HepG2 (cell line): ENCODE measurements at regions not wholly inside any gene's neighbourhood (a gene's known extent, or its start where the extent isn't known, plus 50 kb on each side); places are given as distances from the start of the nearest gene placed in this dataset.
"Not testable (repeated sequence)": the region's sequence is repeated elsewhere in the genome, so short reads cannot be mapped to it uniquely, and the experiment has no call there.

Source experiments
- ATAC-seq: fragments of 200-7000 bp; cut with Tn5 transposase; 3 replicates; pipeline ENCODE4 v1.9.1; 2020; ENCODE audit warnings: mild to moderate bottlenecking, moderate library complexity
- BruUV-seq: library from RNA; stranded (reverse); fragments of 400-500 nt; replicated peaks from 2 replicates; lab custom pipeline; 2021; lab: Mats Ljungman, UMichigan
- CTCF ChIA-PET: fragments of 300-600 bp; formaldehyde crosslinking; extraction: SDS; loops from one replicate; lab custom pipeline; 2021; ENCODE audit warnings: low total read pairs, inconsistent platforms, low intra/inter-chr PET ratio; lab: Yijun Ruan, JAX
- POLR2A ChIA-PET: fragments of 350-600 bp; sonication (Branson Sonifier 250); formaldehyde crosslinking; loops from one replicate; lab custom pipeline; 2020; ENCODE audit warnings: antibody characterized with exemption, inconsistent platforms; lab: Yijun Ruan, JAX
- DNase-seq: peaks from one replicate; pipeline ENCODE4 v3.0.0-alpha.2; 2015; ENCODE audit warnings: low spot score
- FAIRE-seq: peaks from 3 replicates; lab custom pipeline; 2011; peaks lifted over from hg19 to GRCh38; lab: Jason Lieb, UNC
- H2AFZ ChIP-seq: one replicate; pipeline ENCODE4 v1.6.1; 2011; ENCODE audit warnings: low read length, inconsistent platforms
- H3K27ac ChIP-seq: fragments of 300-600 bp; 3 replicates; pipeline ENCODE4 v1.8.0; 2011; ENCODE audit warnings: mixed run types, mild to moderate bottlenecking, mixed read lengths, low read length, inconsistent platforms; ENCODE audit not compliant: insufficient read depth; ENCODE audit errors: extremely low read length
- H3K27me3 ChIP-seq, 2 experiments: fragments of 200-600 bp in 1 of 2; 2 replicates in 1 of 2; 3 replicates in 1 of 2; pipeline versions ENCODE4 v1.6.0 to v1.8.0; 2011; ENCODE audit warnings: low read length in 2 of 2, mild to moderate bottlenecking in 2 of 2, moderate library complexity in 2 of 2, inconsistent platforms in 1 of 2; ENCODE audit not compliant: insufficient read depth in 2 of 2, control insufficient read depth in 1 of 2
- H3K36me3 ChIP-seq, 2 experiments: fragments of 200-600 bp in 1 of 2; replicated peaks in 1 of 2; 2 replicates in 1 of 2; 3 replicates in 1 of 2; pipeline versions ENCODE4 v1.5.1 to v1.8.0; 2011; ENCODE audit warnings: low read length in 2 of 2, inconsistent platforms in 1 of 2; ENCODE audit not compliant: insufficient read depth in 2 of 2, control insufficient read depth in 1 of 2
- H3K4me1 ChIP-seq: 2 replicates; pipeline ENCODE4 v1.5.1; 2012; ENCODE audit warnings: low read length, inconsistent platforms; ENCODE audit not compliant: insufficient read depth
- H3K4me2 ChIP-seq: 2 replicates; pipeline ENCODE4 v1.6.0; 2011; ENCODE audit warnings: low read depth, low read length, inconsistent platforms
- H3K4me3 ChIP-seq, 3 experiments: fragments of 200-600 bp in 1 of 3; sonication (generic), shearing (Covaris generic) in 1 of 3; replicated peaks in 1 of 3; 2 replicates each; pipeline ENCODE4 v1.5.1; 2011 to 2016; ENCODE audit warnings: low read length in 3 of 3, inconsistent platforms in 2 of 3, low read depth in 2 of 3, mild to moderate bottlenecking in 2 of 3, control low read depth in 1 of 3, mixed read lengths in 1 of 3; ENCODE audit not compliant: insufficient read depth in 1 of 3
- H3K79me2 ChIP-seq: one replicate; pipeline ENCODE4 v1.6.1; 2011; ENCODE audit warnings: low read length, inconsistent platforms; ENCODE audit not compliant: insufficient read depth
- H3K9ac ChIP-seq: 2 replicates; pipeline ENCODE4 v1.6.0; 2011; ENCODE audit warnings: mild to moderate bottlenecking, low read depth, low read length, inconsistent platforms; ENCODE audit not compliant: insufficient read depth
- H3K9me3 ChIP-seq: 2 replicates; pipeline ENCODE4 v1.5.1; 2012; ENCODE audit warnings: mild to moderate bottlenecking, low read length
- H4K20me1 ChIP-seq: 2 replicates; pipeline ENCODE4 v1.6.0; 2011; ENCODE audit warnings: inconsistent platforms, mild to moderate bottlenecking, low read length, moderate library complexity; ENCODE audit not compliant: insufficient read depth
- HMG20A ChIP-seq: IDR thresholded peaks from 2 replicates; pipeline ENCODE4 v1.6.1; 2016; ENCODE audit warnings: borderline replicate concordance
- JUND ChIP-seq: sonication (generic); formaldehyde crosslinking; IDR thresholded peaks from 2 replicates; pipeline ENCODE4 v1.8.0; 2022; ENCODE audit warnings: mild to moderate bottlenecking, missing genetic modification reagents
- MAZ ChIP-seq, 2 experiments: sonication (generic) in 1 of 2; formaldehyde crosslinking in 1 of 2; IDR thresholded peaks; 2 replicates each; pipeline versions ENCODE4 v1.5.0 to v1.6.1; 2012 to 2020; ENCODE audit warnings: low read depth in 2 of 2, mild to moderate bottlenecking in 2 of 2, borderline replicate concordance in 1 of 2, improper control_type of control experiment in 1 of 2, low read length in 1 of 2, missing genetic modification reagents in 1 of 2, moderate library complexity in 1 of 2
- TAF15 ChIP-seq: fragments of 200-400 bp; formaldehyde crosslinking; IDR thresholded peaks from one replicate; pipeline ENCODE4 v1.6.1; 2018; ENCODE audit warnings: mild to moderate bottlenecking, low read depth, low read length; ENCODE audit not compliant: poor library complexity, severe bottlenecking
- ZNF460 ChIP-seq: sonication (generic); formaldehyde crosslinking; IDR thresholded peaks from 2 replicates; pipeline ENCODE4 v1.5.1; 2020; ENCODE audit warnings: missing genetic modification reagents, mild to moderate bottlenecking, borderline replicate concordance
- ZNF580 ChIP-seq: IDR thresholded peaks from 2 replicates; pipeline ENCODE4 v1.6.1; 2016; ENCODE audit warnings: low read depth, borderline replicate concordance
- WGBS: methylation state at CpG from one replicate; pipeline ENCODE4 v1.1.6; 2017; ENCODE audit warnings: low lambda C conversion rate; 5-methylcytosine and 5-hydroxymethylcytosine counted together
- in situ Hi-C: cut with HindIII; loops from 2 replicates; pipeline ENCODE4 v1.10.0; 2017; ENCODE audit warnings: low pct_unique_long_range_greater_than_20kb; ENCODE audit not compliant: extremely low pct_ligation_motif_present
- intact Hi-C: fragments of 100-400 bp; cut with micrococcal nuclease; formaldehyde crosslinking; loops from one replicate; pipeline ENCODE4 v1.10.0; 2022; ENCODE audit not compliant: unreplicated experiment
- TF ChIP-seq, protein P1 (sequence below): sonication (generic); formaldehyde crosslinking; IDR thresholded peaks from 2 replicates; pipeline ENCODE4 v1.5.0; 2020; ENCODE audit warnings: missing genetic modification reagents

DNA sequence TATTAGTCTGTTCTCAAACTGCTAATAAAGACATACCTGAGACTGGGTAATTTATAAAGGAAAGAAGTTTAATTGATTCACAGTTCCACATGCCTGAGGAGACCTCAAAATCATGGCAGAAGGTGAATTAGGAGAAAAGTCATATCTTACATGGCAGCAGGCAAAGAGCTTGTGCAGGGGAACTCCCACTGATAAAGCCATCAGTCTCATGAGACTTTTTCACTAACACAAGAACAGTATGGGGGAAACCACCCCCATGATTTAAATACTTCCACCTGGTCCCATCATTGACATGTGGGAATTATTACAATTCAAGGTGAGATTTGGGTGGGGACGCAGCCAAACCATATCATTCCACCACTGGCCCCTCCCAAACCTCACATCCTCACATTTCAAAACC lies 166.8 kb downstream of the TENT5A start:
- POLR2A ChIA-PET, CTCF ChIA-PET, in situ Hi-C loops: not testable (repeated sequence)

DNA sequence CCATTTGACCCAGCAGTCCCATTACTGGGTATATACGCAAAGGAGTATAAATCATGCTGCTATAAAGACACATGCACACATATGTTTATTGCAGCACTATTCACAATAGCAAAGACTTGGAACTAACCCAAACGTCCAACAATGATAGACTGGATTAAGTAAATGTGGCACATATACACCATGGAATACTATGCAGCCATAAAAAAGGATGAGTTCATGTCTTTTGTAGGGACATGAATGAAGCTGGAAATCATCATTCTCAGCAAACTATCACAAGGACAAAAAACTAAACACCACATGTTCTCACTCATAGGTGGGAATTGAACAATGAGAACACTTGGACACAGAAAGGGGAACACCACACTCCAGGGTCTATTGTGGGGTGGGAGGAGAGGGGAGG lies 168.3 kb downstream of the TENT5A start:
- H2AFZ ChIP-seq, POLR2A ChIA-PET, H3K27ac ChIP-seq, FAIRE-seq, DNase-seq, ATAC-seq, CTCF ChIA-PET, H3K4me3 ChIP-seq, H3K79me2 ChIP-seq, in situ Hi-C loops, H4K20me1 ChIP-seq, H3K27me3 ChIP-seq, H3K9me3 ChIP-seq, H3K9ac ChIP-seq, H3K4me1 ChIP-seq, H3K36me3 ChIP-seq, BruUV-seq, H3K4me2 ChIP-seq, intact Hi-C loops: not testable (repeated sequence)
- WGBS = 36% methylated on average over 2 of the region's 2 CpGs

More for the DNA sequence above, 166.8 kb downstream of the TENT5A start:
- H4K20me1 ChIP-seq, DNase-seq, H3K27ac ChIP-seq, FAIRE-seq, H3K9ac ChIP-seq, H3K79me2 ChIP-seq, H3K4me2 ChIP-seq, H3K4me3 ChIP-seq, intact Hi-C loops, H3K9me3 ChIP-seq, H3K36me3 ChIP-seq, H3K4me1 ChIP-seq, H2AFZ ChIP-seq, ATAC-seq, BruUV-seq, H3K27me3 ChIP-seq: not testable (repeated sequence)
- WGBS = 0% methylated on average over 1 of the region's 1 CpG

DNA sequence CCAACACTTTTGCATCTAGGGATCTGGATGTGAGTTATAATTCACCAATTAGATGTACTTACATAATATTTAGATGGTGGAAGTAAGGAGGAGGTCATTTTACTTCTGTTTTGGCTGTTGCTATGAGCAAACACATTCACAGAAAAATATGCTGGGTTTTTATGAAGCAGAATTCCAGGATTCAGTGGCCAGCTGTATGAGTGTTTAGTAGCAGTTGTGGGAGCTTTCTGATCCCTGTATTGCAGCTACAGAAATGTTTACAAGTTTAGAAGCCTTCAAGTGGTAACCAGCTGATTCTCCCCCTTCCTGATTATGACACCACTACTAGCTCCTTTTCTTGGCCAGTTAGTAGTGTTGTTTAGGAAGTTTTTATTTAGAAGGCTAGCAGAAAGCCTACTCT lies 177.0 kb downstream of the TENT5A start:
- Histone ChIP-seq H3K4me1 (no peaks in the 10 kb centered on the region), H3K4me3 (no peak overlapping the region), H3K4me2 (no peak overlapping the region), H3K27me3 (no peaks in the 10 kb centered on the region), H3K9me3 (no peaks in the 10 kb centered on the region), H2AFZ (no peak overlapping the region), H3K27ac (no peak overlapping the region), H3K9ac (no peak overlapping the region), H4K20me1 (no peaks in the 10 kb centered on the region), H3K36me3 (no peaks in the 10 kb centered on the region), H3K79me2 (no peaks in the 10 kb centered on the region)
- intact Hi-C loops = no loop called here
- in situ Hi-C loops = no loop called here
- FAIRE-seq (no peak), ATAC-seq (no peak), DNase-seq (no peak)
- CTCF ChIA-PET = no interaction called here
- POLR2A ChIA-PET = no interaction called here
- no TSS peak for BruUV-seq
- TF ChIP-seq ZNF580 (CRISPR knock-in tag) (no peak), JUND (CRISPR knock-in tag) (no peak), ZNF460 (CRISPR knock-in tag) (no peak), MAZ (IDR thresholded peaks at IDR 0.05; ENCODE audit: borderline replicate concordance, low read depth, low read length) (no peak), MAZ (CRISPR knock-in tag; IDR thresholded peaks at IDR 0.05; ENCODE audit: low read depth) (no peak), TAF15 (no peak), HMG20A (CRISPR knock-in tag) (no peak)
- TF ChIP-seq, protein P1, sequence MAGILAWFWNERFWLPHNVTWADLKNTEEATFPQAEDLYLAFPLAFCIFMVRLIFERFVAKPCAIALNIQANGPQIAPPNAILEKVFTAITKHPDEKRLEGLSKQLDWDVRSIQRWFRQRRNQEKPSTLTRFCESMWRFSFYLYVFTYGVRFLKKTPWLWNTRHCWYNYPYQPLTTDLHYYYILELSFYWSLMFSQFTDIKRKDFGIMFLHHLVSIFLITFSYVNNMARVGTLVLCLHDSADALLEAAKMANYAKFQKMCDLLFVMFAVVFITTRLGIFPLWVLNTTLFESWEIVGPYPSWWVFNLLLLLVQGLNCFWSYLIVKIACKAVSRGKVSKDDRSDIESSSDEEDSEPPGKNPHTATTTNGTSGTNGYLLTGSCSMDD (CRISPR knock-in tag) = no peak
